Gastroesophageal sphincter (tissue), 3 donors: ENCODE measurements at regions not wholly inside any gene's neighbourhood (a gene's known extent, or its start where the extent isn't known, plus 50 kb on each side); places are given as distances from the start of the nearest gene placed in this dataset.

Experiments used
- EP300 ChIP-seq: sonication (generic); formaldehyde crosslinking; IDR thresholded peaks from one replicate; pipeline ENCODE4 v1.6.1; 2017; ENCODE audit warnings: antibody characterized with exemption, mild to moderate bottlenecking
- POLR2A ChIP-seq, 2 donors: fragments of 450-650 bp; IDR thresholded peaks; one replicate each; pipeline ENCODE4 v1.6.1; 2017; ENCODE audit warnings: antibody characterized with exemption in 2 of 2, mild to moderate bottlenecking in 2 of 2, moderate library complexity in 1 of 2
- POLR2AphosphoS5 ChIP-seq: sonication (generic); formaldehyde crosslinking; IDR thresholded peaks from one replicate; pipeline ENCODE4 v1.6.1; 2017; ENCODE audit warnings: antibody characterized with exemption
- TF ChIP-seq, protein P1 (sequence below), 4 experiments: fragments of 200-600 bp in 2 of 4; fragments of 450-650 bp in 2 of 4; sonication (generic) in 1 of 4; IDR thresholded peaks; one replicate each; pipeline ENCODE4 v1.5.1; 2017 to 2019; ENCODE audit warnings: antibody characterized with exemption in 4 of 4, mild to moderate bottlenecking in 2 of 4, moderate library complexity in 2 of 4

DNA sequence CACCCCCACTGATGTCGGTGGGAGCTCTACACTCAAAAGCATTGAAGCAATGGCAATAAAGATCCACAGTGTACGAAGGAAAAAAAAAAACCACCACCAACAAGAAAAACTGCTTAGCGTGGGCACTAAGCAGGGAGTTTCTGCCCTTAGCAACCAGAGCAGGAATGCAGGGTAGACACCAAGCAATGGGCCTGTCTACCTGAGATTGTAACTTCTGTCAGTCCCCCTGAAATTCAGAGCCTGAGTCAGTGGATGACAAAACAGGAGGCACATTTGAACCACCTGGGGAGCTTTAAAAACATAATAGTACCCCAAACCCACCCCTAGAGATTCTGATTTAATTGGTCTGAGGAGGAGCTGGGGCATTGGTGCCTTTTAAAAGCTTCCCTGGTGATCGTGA is 275.2 kb downstream of the SATB1 start:
- TF ChIP-seq, protein P1, sequence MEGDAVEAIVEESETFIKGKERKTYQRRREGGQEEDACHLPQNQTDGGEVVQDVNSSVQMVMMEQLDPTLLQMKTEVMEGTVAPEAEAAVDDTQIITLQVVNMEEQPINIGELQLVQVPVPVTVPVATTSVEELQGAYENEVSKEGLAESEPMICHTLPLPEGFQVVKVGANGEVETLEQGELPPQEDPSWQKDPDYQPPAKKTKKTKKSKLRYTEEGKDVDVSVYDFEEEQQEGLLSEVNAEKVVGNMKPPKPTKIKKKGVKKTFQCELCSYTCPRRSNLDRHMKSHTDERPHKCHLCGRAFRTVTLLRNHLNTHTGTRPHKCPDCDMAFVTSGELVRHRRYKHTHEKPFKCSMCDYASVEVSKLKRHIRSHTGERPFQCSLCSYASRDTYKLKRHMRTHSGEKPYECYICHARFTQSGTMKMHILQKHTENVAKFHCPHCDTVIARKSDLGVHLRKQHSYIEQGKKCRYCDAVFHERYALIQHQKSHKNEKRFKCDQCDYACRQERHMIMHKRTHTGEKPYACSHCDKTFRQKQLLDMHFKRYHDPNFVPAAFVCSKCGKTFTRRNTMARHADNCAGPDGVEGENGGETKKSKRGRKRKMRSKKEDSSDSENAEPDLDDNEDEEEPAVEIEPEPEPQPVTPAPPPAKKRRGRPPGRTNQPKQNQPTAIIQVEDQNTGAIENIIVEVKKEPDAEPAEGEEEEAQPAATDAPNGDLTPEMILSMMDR (IDR thresholded peaks at IDR 0.05): no peak
- TF ChIP-seq POLR2A (IDR thresholded peaks at IDR 0.05) (no peak), EP300 (no peak), POLR2AphosphoS5 (no peak)
